CD4-positive, alpha-beta T cell treated with Interleukin-21 for 1 hour (primary cell): ENCODE measurements at regions not wholly inside any gene's neighbourhood (a gene's known extent, or its start where the extent isn't known, plus 50 kb on each side); places are given as distances from the start of the nearest gene placed in this dataset.

Experiments
- DNase-seq: peaks from one replicate; pipeline ENCODE4 v3.0.0-alpha.2; 2020

DNA sequence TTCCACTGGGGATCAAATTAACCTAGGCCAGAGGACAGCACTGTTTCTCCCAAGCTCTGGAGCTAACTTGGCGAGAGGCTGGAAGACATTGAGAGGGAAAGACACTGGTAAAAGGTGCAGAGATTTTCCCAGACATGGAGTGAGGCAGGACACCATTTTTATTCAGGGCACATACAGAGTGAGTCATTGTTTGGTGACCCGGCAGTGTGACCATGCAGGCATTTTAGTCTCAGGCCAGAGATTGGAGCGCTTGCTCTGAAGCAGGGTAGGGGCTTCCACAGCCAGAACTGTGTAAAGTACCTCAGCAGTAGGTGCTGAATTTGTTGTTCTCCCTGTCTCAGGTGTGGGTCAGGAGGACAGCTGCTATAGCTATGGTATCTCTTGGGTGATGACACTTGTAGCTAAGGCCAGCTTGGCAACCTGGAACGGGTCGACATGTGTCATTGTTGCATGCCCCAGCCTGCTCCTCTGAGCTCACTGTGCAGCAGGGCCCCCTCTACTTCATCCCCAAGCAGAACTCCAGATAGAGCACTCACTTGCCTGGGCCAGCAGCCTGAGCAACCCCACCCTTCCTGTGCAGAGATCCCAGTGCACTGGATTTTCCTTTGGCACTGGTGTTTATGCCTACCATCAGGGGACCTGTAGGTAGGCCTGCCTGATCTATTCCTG, 79.8 kb upstream of the ATP8A1 start:
- no peak for DNase-seq

DNA sequence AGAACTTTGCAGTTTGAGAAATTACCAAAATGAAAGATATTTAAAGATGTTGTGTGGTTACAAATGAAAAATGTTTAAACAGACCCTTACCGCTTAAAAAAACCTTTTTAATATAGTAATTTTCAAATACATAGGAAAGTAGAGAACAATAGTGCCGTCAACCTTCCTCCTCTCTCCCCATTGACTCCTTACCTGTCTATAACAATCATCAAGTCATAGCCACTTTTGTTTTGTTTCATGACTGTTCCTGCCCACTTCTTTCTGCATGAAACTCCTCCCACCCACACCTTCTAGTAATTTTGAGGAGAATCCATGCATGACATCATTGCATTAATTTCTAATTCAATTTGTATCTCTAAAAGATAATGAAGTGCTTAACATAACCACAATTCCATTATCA, 76.5 kb upstream of the ATP8A1 start:
- DNase-seq = no peak

DNA sequence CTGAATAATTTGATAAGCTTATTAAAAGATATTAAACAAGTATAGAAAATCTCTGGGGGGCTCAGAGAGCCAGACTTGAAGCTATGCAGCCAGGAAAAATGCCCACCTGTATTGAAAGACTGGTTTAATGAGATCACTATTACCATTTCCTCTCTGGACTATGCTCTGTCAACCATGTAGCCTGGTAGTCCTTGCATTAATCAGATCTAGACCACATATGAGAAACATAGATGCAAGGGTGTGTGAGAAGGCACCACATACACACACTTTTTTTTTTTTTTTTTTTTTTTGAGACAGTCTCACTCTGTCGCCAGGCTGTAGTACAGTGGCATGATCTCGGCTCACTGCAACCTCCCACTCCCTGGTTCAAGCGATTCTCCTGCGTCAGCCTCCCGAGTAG, 75.9 kb upstream of the ATP8A1 start:
- no peak for DNase-seq

DNA sequence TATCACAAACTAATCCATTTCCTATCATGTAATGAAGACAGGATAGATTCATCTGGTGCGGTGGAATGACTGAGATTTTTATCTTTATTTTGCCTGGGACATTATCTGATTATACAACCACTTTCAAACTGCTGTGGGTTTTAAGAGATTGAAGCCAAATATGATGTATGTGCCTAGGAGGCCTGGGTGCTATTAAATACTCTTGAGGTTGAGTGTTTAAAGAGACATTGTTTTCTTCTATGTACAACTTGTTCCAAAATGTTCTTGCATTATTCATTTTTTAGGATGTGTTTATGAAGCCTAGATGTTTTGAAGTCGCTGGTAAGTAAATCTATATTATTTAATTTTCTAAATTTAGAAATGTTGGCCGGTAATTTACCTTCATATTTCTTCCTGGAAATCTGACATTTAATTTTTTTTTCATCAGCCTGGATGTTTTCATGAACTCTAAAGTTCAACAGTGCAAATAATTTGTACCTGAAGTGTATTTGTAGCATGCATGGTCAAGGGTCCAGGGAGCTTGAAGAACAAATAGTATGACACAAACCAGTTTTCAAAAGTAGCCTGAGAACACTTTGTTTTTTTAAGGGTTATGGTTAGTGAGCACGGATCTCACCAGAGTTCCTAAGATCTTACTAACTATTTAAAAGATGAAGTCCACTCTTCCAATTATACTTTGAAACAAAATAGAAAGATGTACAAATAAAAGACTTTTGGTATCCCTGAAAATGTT, 72.8 kb upstream of the ATP8A1 start:
- DNase-seq = no peak

DNA sequence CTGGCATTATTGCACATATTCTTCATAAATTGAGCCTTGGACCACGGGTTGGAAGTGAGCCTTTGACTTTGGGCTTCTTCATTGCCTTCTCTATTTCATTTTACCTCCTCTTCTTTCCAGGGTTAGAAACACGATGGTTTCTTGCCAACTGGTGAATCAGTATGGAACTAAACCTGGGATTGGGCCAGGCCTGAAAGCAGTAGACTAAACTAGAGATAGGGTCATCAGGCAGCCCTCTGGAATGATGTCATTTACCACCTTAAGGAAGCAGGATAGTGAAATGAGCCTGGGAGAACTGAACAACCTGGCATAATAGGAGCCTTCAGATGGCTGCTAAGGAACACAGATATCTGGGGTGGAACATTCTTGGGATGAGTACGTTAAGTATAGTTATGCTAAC, 67.5 kb upstream of the ATP8A1 start:
- no peak for DNase-seq

DNA sequence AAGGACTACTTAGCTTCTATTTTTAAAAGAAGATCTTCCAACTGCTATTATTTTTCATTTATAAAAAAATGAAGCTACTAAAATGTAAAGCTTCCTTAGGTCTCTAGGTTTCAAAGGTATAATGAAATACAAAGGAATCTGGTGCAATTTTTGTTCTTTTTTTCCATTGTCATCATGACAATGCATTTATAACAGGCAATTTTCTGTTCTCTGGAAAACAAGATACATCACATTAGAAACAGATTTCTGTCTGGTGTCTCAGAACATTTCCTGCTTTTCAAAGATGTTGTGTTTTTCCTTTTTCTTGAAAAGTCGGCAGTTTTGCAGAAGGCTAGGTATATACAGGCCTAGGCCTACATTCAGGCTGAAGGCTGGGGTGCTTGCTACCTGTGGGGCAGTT, 63.6 kb upstream of the ATP8A1 start:
- no peak for DNase-seq

DNA sequence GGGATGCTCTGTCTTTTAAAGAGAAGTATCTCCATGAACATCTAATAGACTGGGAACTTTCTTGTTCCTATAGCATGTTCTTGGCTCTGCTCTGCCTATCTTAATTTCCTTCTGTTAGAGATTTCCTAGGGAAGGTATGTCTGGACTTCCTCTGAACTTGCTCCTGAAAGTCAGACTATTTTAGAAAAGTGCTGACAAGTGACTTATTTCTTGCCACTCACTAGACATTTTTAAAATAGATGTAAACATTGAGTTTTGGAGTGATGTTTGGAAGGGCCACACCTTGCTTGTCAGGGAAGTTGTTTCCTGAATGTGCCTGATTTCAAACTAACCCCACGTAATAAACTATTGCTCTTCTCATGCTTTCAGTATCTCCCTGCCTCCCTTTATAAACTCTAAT, 62.4 kb upstream of the ATP8A1 start:
- DNase-seq = no peak

DNA sequence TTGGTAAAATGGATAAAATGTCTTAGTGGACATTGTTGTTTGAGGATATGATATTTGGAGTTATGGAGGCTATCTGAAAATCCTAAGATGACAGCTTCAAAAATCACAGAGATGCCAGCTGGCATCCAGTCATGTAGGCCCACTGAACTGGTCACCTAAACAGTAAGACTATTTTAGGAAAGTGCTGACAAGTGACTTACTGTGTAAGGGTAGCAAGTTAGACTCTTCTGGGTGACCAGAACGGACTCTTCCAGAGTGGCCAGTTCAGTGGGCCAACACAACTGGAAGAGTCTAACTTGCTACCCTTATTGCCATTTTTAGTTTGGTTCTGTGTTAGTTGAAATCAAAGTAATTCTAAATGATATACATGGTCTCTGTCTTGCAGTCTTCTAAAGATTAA, 61.4 kb upstream of the ATP8A1 start:
- DNase-seq = no peak

DNA sequence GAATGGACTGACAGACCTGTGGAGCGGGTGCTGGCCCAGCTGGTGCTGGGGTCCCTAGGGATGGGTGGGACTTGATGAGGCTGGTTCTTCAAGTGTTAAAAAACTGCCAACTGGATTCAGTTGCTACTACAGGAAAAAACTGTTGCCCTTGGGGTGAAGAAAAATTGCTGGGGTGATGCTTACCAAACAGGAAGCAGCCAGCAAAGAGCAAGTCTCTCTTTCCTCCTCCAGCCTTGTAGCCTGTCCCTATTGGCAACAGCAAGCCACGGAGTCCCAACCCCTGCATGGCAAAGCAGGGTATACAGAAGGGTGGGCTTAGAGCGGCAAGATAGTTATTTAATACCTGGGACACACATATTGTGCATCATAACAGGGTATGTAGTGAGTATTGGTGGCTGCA, 60.1 kb upstream of the ATP8A1 start:
- no peak for DNase-seq

DNA sequence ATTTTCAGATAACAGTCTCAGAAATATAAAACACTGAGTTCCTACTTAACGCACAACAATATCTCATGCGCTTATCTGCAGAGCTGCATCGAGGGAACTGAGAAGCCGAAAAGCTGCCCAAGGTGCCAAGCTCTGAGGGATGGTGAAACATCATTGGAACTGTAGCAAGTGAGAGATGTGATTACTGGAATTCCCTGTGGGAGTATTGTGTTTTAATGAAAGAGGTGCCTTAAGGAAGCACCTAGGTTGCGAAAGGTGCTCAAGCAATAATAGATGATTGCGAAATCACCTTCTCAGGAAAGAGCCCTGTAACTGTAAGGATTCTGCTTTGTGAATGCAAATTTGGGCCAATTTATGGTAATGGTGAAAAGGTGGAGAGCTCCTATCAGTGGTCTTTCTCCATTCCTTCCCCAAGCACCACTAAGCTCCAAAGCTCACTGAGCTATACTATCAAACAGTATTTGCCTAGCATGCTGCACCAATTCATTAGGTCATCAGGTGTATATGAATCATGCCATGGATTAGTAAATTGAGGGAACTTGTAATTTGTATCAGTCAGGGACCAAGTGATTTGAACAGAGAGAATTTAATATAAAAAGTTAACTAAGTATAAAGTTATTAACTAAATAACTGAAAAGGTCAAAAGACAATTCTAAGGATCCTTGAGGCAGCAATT, 59.0 kb upstream of the ATP8A1 start:
- DNase-seq = no peak

DNA sequence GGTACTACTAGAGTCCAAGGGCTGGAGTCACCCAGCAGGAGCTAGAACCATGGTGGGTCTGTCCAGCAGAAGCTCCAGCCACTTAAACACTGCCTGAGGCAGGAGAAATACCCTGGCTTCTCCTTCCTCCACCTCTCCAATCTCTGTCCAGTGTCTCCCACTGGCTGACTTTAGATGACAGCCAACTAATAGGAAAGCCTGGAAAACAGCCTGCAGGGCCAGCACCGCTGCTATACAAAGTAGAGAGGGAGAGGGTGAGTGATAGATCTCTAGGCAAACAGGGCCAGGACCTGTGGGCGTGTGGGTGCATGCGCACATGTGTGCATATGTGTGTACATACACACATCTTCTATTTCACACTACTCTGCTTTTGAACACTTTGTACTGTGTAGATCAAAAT, 56.5 kb upstream of the ATP8A1 start:
- no peak for DNase-seq

DNA sequence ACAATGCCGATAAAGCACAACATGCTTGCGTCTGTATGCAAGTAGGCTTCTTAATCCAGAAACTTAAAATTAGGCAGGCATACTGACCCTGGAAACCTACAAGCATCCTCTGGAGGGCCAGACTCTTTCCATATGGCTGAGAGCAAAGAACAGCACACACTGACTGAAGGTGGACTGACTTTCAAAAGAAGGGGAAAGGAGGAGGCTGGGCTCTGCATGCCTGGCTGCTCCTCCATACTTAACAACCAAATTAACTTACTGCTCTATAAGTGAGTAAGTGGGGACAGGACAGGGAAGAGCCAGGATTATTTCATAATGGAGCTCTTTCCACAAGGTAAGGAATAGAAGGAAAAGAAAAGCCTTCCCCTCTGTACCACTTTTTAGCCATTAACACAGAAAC, 55.9 kb upstream of the ATP8A1 start:
- DNase-seq = no peak

DNA sequence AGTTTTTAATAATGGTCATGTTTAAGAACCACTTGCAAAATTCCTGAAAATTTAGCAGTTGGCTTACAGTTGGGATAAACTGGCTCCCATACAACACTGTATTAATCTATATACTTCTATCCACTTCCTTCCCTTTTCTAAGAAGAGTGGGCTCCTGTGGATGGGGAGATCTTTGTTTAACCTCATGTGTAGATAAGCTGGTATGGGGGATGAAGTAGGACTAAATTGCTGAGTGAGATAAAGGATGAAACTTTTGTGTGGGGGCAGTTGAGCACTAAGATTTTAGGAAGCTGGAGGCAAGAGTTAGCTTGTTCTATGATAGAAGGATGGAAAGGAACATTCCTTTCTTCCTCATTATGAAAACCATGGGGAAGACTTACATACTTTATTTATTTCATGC, 54.6 kb upstream of the ATP8A1 start:
- DNase-seq = no peak

DNA sequence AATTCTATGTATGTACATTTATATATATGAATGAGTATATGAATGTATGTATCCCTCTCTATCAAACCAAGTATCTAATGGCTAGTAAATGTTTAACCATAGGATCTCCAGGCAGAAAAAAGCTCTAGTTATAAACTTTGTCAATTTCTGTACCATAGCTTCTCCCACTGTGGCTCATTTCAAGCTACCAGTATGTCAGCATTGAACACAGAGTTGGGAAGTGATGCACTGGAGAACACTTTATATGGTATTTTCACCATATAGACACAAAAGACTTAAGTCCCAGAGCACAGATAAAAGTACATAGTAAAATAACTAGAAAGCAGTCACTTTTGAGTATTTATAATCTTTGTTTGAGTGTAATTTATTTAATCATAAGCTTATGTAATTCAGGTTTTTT, 53.9 kb upstream of the ATP8A1 start:
- no peak for DNase-seq

DNA sequence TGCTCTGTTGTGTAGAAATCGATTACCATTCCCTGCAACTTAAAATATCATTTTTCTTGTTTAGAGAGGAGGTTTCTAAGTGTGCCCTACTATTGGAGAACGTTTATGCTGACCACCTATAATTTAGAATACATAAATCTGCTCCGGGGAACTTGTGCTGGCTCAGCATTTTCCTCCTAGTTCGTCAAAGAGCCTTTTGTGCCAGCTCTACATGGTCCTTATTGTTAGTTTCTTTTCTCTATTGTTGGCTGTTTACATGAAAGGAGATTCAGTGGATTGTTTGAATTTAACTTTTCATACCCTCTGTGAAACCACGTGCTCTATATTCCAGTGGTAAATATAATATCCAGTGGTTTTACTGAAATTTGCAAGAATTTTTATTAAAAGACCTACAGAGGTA, 53.4 kb upstream of the ATP8A1 start:
- DNase-seq = no peak

DNA sequence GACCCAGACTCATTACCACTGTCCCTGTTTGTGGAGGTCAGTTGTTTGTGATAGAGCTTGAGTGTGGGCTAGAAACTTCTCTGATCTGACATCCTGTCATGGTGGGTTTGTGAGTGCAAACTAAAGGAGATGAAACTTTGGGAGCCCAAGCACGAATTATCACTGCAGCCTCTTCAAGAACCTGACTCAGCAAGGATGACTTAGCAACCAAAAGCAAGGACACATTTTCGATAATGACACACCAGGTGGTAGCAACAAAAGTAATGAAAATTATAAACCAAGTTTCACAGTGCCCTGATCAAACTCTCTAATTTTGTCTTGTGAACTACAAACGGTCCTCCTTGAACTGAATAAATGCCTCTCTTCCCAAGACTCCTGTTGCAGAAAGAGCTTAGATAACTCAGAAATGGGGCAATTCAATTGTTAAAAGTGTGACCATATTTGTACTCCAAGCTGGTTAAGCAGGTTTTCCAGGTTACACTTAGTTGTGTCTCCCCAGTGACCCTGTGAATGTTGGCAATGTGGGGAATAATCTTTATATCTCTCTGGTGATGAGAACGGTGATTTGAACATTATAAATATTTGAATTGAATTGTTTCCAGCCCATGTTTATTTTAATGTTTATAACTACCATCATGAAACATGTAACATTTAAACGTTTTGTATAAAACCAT, 52.6 kb upstream of the ATP8A1 start:
- DNase-seq = no peak

DNA sequence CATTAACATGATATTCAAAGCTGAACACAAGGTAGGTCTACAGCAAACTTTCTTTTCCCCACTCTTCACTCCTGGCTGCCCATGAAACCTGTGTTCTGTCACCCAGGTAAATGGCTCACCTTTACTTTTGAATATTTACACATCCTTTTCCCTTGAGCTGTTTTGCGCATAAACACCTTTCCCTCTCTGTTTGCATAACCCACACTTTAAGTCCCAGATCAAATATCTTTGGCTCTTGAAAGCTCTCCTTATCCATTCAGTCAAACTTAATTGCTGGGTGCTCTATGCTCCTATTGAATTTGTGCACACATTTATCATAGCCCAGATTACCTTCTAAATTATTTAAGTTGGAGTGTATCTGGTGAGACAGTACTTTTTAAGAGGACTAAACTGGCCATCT, 51.7 kb upstream of the ATP8A1 start:
- DNase-seq = no peak
